ENCODE measurements at regions not wholly inside any gene's neighbourhood (a gene's known extent, or its start where the extent isn't known, plus 50 kb on each side); places are given as distances from the start of the nearest gene placed in this dataset.

DNA sequence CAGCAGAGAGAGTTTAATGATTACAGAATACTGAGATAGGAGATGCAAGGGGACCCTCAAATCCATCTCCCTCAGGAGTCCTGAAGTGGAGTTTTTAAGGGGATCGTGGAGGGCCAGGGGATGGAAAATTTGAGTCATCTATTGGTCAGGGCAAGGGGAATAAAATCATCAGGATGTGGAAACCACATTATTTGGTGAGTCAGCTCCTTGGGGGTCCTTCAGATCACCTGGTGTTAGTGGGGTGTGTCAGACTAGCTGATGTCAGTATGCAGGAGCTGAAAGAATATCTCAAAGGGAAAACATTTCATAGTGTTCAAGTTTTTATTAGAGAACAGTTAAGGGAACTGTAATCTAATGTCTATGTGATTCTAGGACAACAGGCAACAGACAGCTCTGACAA is 183.0 kb upstream of the FTMT start:
- 40 to 80% (median 70%) methylated on average over 1 of the region's 1 CpG for WGBS, 5 donors

GRCh38 chr5:121671624-121672023 is 180.1 kb upstream of the FTMT start:
- no peaks in the 10 kb centered on the region for H3K9me3 ChIP-seq
- intact Hi-C loops (cut with DNase I; ENCODE audit: low total_unique reads): no loop called here
- H3K36me3 ChIP-seq: no peaks in the 10 kb centered on the region
- no peak for TF ChIP-seq EP300 (IDR thresholded peaks at IDR 0.05)
- TF ChIP-seq, protein P1, sequence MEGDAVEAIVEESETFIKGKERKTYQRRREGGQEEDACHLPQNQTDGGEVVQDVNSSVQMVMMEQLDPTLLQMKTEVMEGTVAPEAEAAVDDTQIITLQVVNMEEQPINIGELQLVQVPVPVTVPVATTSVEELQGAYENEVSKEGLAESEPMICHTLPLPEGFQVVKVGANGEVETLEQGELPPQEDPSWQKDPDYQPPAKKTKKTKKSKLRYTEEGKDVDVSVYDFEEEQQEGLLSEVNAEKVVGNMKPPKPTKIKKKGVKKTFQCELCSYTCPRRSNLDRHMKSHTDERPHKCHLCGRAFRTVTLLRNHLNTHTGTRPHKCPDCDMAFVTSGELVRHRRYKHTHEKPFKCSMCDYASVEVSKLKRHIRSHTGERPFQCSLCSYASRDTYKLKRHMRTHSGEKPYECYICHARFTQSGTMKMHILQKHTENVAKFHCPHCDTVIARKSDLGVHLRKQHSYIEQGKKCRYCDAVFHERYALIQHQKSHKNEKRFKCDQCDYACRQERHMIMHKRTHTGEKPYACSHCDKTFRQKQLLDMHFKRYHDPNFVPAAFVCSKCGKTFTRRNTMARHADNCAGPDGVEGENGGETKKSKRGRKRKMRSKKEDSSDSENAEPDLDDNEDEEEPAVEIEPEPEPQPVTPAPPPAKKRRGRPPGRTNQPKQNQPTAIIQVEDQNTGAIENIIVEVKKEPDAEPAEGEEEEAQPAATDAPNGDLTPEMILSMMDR (IDR thresholded peaks at IDR 0.05): no peak
- no peak for TF ChIP-seq POLR2A (IDR thresholded peaks at IDR 0.05)
- no peak for TF ChIP-seq POLR2AphosphoS5 (IDR thresholded peaks at IDR 0.05)
- H3K27me3 ChIP-seq: no peaks in the 10 kb centered on the region
- DNase-seq: no peak
- H3K4me3 ChIP-seq: no peak overlapping the region
- no peaks in the 10 kb centered on the region for H3K4me1 ChIP-seq
- 78 to 90% (median 85%) methylated on average over 2 of the region's 2 CpGs for WGBS, 5 donors
- H3K27ac ChIP-seq: no peak overlapping the region

More for the DNA sequence above, 183.0 kb upstream of the FTMT start:
- no peak for TF ChIP-seq EP300 (IDR thresholded peaks at IDR 0.05)
- no peak for TF ChIP-seq POLR2A (IDR thresholded peaks at IDR 0.05)
- no peak for TF ChIP-seq POLR2AphosphoS5 (IDR thresholded peaks at IDR 0.05)
- TF ChIP-seq, protein P1 (IDR thresholded peaks at IDR 0.05): no peak
- H3K4me1 ChIP-seq: no peaks in the 10 kb centered on the region
- no peak overlapping the region for H3K4me3 ChIP-seq
- no peak for DNase-seq
- H3K36me3 ChIP-seq: no peaks in the 10 kb centered on the region
- H3K27me3 ChIP-seq: no peaks in the 10 kb centered on the region
- H3K27ac ChIP-seq: no peak overlapping the region
- intact Hi-C loops (cut with DNase I; ENCODE audit: low total_unique reads): no loop called here
- H3K9me3 ChIP-seq: peaks cover 0 to 8% (median 0%) of the 10 kb centered on the region in 4 donors

GRCh38 chr5:121675924-121676323 is 175.8 kb upstream of the FTMT start:
- Histone ChIP-seq H3K4me3 (no peak overlapping the region), H3K27me3 (no peaks in the 10 kb centered on the region), H3K9me3 (peaks cover 0 to 2% (median 0%) of the 10 kb centered on the region in 4 donors), H3K27ac (no peak overlapping the region), H3K36me3 (no peaks in the 10 kb centered on the region), H3K4me1 (no peaks in the 10 kb centered on the region)
- WGBS, 5 donors: 61 to 81% (median 75%) methylated on average over 2 of the region's 2 CpGs
- TF ChIP-seq POLR2A (IDR thresholded peaks at IDR 0.05) (no peak), POLR2AphosphoS5 (IDR thresholded peaks at IDR 0.05) (no peak), EP300 (IDR thresholded peaks at IDR 0.05) (no peak)
- TF ChIP-seq, protein P1 (IDR thresholded peaks at IDR 0.05): no peak
- DNase-seq: no peak
- intact Hi-C loops (cut with DNase I; ENCODE audit: low total_unique reads): no loop called here

DNA sequence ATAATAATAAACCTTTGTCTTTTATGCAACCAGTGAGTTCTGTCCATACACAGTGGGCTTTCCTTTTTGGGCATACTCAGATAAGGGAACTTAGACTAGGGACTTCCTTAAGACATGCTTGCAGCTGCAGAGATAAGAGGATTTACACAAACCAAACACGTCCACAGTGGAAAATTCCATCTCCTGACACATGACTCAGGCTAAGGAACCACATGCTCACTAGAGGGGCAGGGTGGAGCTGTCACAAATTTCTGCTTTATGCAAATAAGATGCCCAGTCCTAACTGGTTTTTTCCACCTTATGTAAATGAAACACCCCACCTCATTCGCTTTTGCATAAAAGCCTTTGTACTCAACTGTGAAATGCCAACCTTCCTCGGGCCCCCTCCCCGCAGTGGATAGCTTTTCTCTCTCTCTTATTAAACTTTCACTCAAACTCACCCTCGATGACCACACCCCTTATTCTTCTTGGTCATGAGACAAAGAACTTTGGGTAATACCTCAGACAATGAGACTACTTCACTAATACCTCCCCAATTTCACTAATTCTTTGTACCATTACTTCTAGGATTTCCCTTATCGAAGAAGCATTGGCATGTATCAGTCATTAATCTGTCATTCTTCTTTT is 170.3 kb upstream of the FTMT start:
- Histone ChIP-seq H3K9me3 (peaks cover 0 to 11% (median 4%) of the 10 kb centered on the region in 4 donors), H3K4me3 (no peak overlapping the region), H3K36me3 (no peaks in the 10 kb centered on the region), H3K4me1 (no peaks in the 10 kb centered on the region), H3K27me3 (no peaks in the 10 kb centered on the region), H3K27ac (no peak overlapping the region)
- DNase-seq: no peak
- no peak for TF ChIP-seq POLR2A (IDR thresholded peaks at IDR 0.05)
- no peak for TF ChIP-seq POLR2AphosphoS5 (IDR thresholded peaks at IDR 0.05)
- TF ChIP-seq, protein P1 (IDR thresholded peaks at IDR 0.05): no peak
- intact Hi-C loops (cut with DNase I; ENCODE audit: low total_unique reads): no loop called here
- 82 to 86% (median 84%) methylated on average over 6 of the region's 6 CpGs for WGBS, 5 donors
